ENCODE measurements at regions not wholly inside any gene's neighbourhood (a gene's known extent, or its start where the extent isn't known, plus 50 kb on each side); places are given as distances from the start of the nearest gene placed in this dataset.

GRCh38 chr3:165283328-165283727 lies 87.1 kb upstream of the SLITRK3 start:
- no peak for DNase-seq (ENCODE audit: low read depth in 4 of 6, low spot score in 6 of 6)
- no CpG with 5 or more reads among the region's 5 CpGs for WGBS (ENCODE audit: insufficient coverage)
- no peaks in the 10 kb centered on the region for H3K27me3 ChIP-seq (ENCODE audit: control insufficient read depth, insufficient read depth, low read length)
- H3K4me1 ChIP-seq (ENCODE audit: control insufficient read depth, insufficient read depth, low read length), result no peaks in the 10 kb centered on the region
- no peaks in the 10 kb centered on the region for H3K36me3 ChIP-seq (ENCODE audit: control insufficient read depth, insufficient read depth, low read length)
- no peak overlapping the region for H3K27ac ChIP-seq (ENCODE audit: low read depth, low read length)
- no peak overlapping the region for H3K4me3 ChIP-seq (ENCODE audit: low read depth, low read length)
- H3K9me3 ChIP-seq (ENCODE audit: control insufficient read depth, insufficient read depth, low read length), result no peaks in the 10 kb centered on the region

GRCh38 chr3:165279471-165279870 lies 83.3 kb upstream of the SLITRK3 start:
- H3K36me3 ChIP-seq (ENCODE audit: control insufficient read depth, insufficient read depth, low read length), result no peaks in the 10 kb centered on the region
- H3K27ac ChIP-seq (ENCODE audit: low read depth, low read length), result no peak overlapping the region
- no peaks in the 10 kb centered on the region for H3K4me1 ChIP-seq (ENCODE audit: control insufficient read depth, insufficient read depth, low read length)
- no peaks in the 10 kb centered on the region for H3K27me3 ChIP-seq (ENCODE audit: control insufficient read depth, insufficient read depth, low read length)
- WGBS (ENCODE audit: insufficient coverage), result no CpG with 5 or more reads among the region's 1 CpG
- H3K4me3 ChIP-seq (ENCODE audit: low read depth, low read length), result no peak overlapping the region
- H3K9me3 ChIP-seq (ENCODE audit: control insufficient read depth, insufficient read depth, low read length), result peaks cover 1% of the 10 kb centered on the region
- DNase-seq (ENCODE audit: low read depth in 4 of 6, low spot score in 6 of 6), result no peak

- Histone ChIP-seq H3K27ac (ENCODE audit: low read depth, low read length) (no peak overlapping the region), H3K4me1 (ENCODE audit: control insufficient read depth, insufficient read depth, low read length) (no peaks in the 10 kb centered on the region), H3K27me3 (ENCODE audit: control insufficient read depth, insufficient read depth, low read length) (no peaks in the 10 kb centered on the region), H3K36me3 (ENCODE audit: control insufficient read depth, insufficient read depth, low read length) (no peaks in the 10 kb centered on the region), H3K9me3 (ENCODE audit: control insufficient read depth, insufficient read depth, low read length) (peaks cover 1% of the 10 kb centered on the region), H3K4me3 (ENCODE audit: low read depth, low read length) (no peak overlapping the region)
- DNase-seq (ENCODE audit: low read depth in 4 of 6, low spot score in 6 of 6), result no peak
Measured at GRCh38 chr3:165273411-165273810, 77.2 kb upstream of the SLITRK3 start.

DNA sequence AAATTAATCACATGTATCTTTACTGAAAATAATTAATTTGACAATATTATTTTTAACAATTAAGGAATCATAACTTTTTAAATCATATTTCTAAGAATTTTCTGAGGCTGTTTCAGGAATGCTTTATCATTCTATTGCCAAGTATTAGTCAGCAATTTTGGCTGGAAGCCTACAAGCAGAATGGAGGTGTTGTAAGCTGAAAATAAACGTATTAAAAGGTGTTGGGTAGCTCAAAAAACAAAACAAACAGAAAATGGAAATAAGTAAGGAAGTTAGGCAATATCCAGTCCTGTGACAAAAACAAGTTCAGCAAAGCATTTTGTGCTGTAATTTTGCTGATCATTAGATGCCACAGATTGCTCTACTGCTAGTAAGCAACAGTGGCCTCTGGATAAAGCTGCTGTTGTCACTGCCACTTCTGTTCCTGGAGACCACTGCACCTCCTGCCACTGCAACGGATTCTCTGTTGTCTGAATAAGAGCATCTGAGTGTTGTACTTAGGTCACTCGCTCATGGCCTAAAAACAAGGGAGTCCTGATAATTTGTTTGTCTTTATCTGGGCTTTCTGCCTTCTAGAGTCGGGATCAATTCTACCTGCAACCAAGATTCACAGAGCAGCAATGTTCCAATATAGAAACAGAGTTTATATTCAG lies 63.5 kb upstream of the SLITRK3 start:
- no peaks in the 10 kb centered on the region for H3K9me3 ChIP-seq (ENCODE audit: control insufficient read depth, insufficient read depth, low read length)
- H3K27ac ChIP-seq (ENCODE audit: low read depth, low read length), result no peak overlapping the region
- WGBS (ENCODE audit: insufficient coverage), result 54% methylated on average over 3 of the region's 4 CpGs
- H3K4me3 ChIP-seq (ENCODE audit: low read depth, low read length), result no peak overlapping the region
- DNase-seq (ENCODE audit: low read depth in 4 of 6, low spot score in 6 of 6), result no peak
- H3K36me3 ChIP-seq (ENCODE audit: control insufficient read depth, insufficient read depth, low read length), result no peaks in the 10 kb centered on the region
- no peaks in the 10 kb centered on the region for H3K27me3 ChIP-seq (ENCODE audit: control insufficient read depth, insufficient read depth, low read length)
- H3K4me1 ChIP-seq (ENCODE audit: control insufficient read depth, insufficient read depth, low read length), result no peaks in the 10 kb centered on the region

DNA sequence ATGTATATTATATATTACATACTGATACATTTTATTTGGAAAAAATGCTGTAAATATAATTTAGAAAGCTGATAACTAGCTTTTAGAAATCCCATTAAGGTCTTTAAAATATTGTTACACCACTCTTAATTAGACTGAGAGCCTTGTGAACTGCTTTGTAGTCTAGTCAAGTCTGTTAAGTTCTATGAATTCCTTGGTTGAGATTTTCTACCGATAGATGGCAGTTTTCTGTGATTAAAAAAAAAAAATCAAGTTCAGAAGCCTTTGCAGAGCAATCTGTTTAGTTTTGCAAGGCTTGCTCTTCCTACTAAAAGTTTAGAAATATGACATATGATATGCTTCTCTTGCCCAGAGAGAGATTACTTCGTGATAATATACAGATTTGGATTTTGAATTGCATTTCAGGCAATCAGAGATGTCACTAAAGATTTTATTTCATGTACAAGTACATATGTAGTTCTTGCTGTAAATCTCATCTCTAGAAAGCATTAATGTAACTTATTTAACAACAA lies 60.4 kb upstream of the SLITRK3 start:
- WGBS (ENCODE audit: insufficient coverage), result no CpG with 5 or more reads among the region's 2 CpGs
- Histone ChIP-seq H3K4me1 (ENCODE audit: control insufficient read depth, insufficient read depth, low read length) (no peaks in the 10 kb centered on the region), H3K36me3 (ENCODE audit: control insufficient read depth, insufficient read depth, low read length) (no peaks in the 10 kb centered on the region), H3K9me3 (ENCODE audit: control insufficient read depth, insufficient read depth, low read length) (no peaks in the 10 kb centered on the region), H3K4me3 (ENCODE audit: low read depth, low read length) (no peak overlapping the region), H3K27ac (ENCODE audit: low read depth, low read length) (no peak overlapping the region), H3K27me3 (ENCODE audit: control insufficient read depth, insufficient read depth, low read length) (no peaks in the 10 kb centered on the region)
- DNase-seq (ENCODE audit: low read depth in 4 of 6, low spot score in 6 of 6), result peak in 1 of 6 donors; percentile 14

- WGBS (ENCODE audit: insufficient coverage), result no CpG with 5 or more reads among the region's 1 CpG
- Histone ChIP-seq H3K4me1 (ENCODE audit: control insufficient read depth, insufficient read depth, low read length) (no peaks in the 10 kb centered on the region), H3K9me3 (ENCODE audit: control insufficient read depth, insufficient read depth, low read length) (no peaks in the 10 kb centered on the region), H3K4me3 (ENCODE audit: low read depth, low read length) (no peak overlapping the region), H3K27me3 (ENCODE audit: control insufficient read depth, insufficient read depth, low read length) (no peaks in the 10 kb centered on the region), H3K27ac (ENCODE audit: low read depth, low read length) (no peak overlapping the region), H3K36me3 (ENCODE audit: control insufficient read depth, insufficient read depth, low read length) (no peaks in the 10 kb centered on the region)
- DNase-seq (ENCODE audit: low read depth in 4 of 6, low spot score in 6 of 6), result peak in 1 of 6 donors; percentile 21
Measured at GRCh38 chr3:165254812-165255211, 58.6 kb upstream of the SLITRK3 start.
